Sciatic nerve (tissue), 2 donors: ENCODE measurements at regions not wholly inside any gene's neighbourhood (a gene's known extent, or its start where the extent isn't known, plus 50 kb on each side); places are given as distances from the start of the nearest gene placed in this dataset.
"Not testable (repeated sequence)": the region's sequence is repeated elsewhere in the genome, so short reads cannot be mapped to it uniquely, and the experiment has no call there.

Source experiments
- ATAC-seq: fragments of 200-7000 bp; cut with Tn5 transposase; one replicate; pipeline ENCODE4 v1.9.1; 2020; ENCODE audit warnings: mild to moderate bottlenecking, moderate library complexity
- DNase-seq: peaks from one replicate; pipeline ENCODE4 v3.0.0-alpha.2; 2020; ENCODE audit warnings: low spot score
- intact Hi-C: fragments of 100-400 bp; cut with DNase I; formaldehyde crosslinking; loops from one replicate; pipeline ENCODE4 v1.14.2; 2022
- donor health status: DM: no; HTN: no; CAD: no.
- donor health status: DM: no; HTN: no; CAD: no.

GRCh38 chr7:153974603-153975002 is 77.6 kb upstream of the DPP6 start:
- DNase-seq, ATAC-seq, intact Hi-C loops: not testable (repeated sequence)

- intact Hi-C loops, ATAC-seq: not testable (repeated sequence)
Observed at GRCh38 chr7:153976745-153977144, 75.5 kb upstream of the DPP6 start.

GRCh38 chr7:153983186-153983585 is 69.0 kb upstream of the DPP6 start:
- DNase-seq, intact Hi-C loops, ATAC-seq: not testable (repeated sequence)

More at GRCh38 chr7:153976745-153977144, 75.5 kb upstream of the DPP6 start:
- DNase-seq = not testable (repeated sequence)

- ATAC-seq, DNase-seq, intact Hi-C loops: not testable (repeated sequence)
Observed at GRCh38 chr7:153989066-153989627, 63.1 kb upstream of the DPP6 start.

- DNase-seq, intact Hi-C loops, ATAC-seq: not testable (repeated sequence)
Observed at GRCh38 chr7:153989742-153990425, 62.3 kb upstream of the DPP6 start.

GRCh38 chr7:153991471-153991870 is 60.7 kb upstream of the DPP6 start:
- ATAC-seq, DNase-seq, intact Hi-C loops: not testable (repeated sequence)

- ATAC-seq, DNase-seq, intact Hi-C loops: not testable (repeated sequence)
Observed at GRCh38 chr7:153993402-153993801, 58.8 kb upstream of the DPP6 start.

GRCh38 chr7:153998896-153999295 is 53.3 kb upstream of the DPP6 start:
- ATAC-seq, intact Hi-C loops, DNase-seq: not testable (repeated sequence)
